ENCODE measurements at regions not wholly inside any gene's neighbourhood (a gene's known extent, or its start where the extent isn't known, plus 50 kb on each side); places are given as distances from the start of the nearest gene placed in this dataset.

- TF ChIP-seq CTCF (IDR thresholded peaks at IDR 0.05) (no peak), POLR2A (IDR thresholded peaks at IDR 0.05) (no peak)
Measured at GRCh38 chr3:46127503-46127902, 80.6 kb downstream of the CCR1 start.

Data from esophagus squamous epithelium (tissue), 4 donors.